ENCODE measurements at regions not wholly inside any gene's neighbourhood (a gene's known extent, or its start where the extent isn't known, plus 50 kb on each side); places are given as distances from the start of the nearest gene placed in this dataset.
"Not testable (repeated sequence)": the region's sequence is repeated elsewhere in the genome, so short reads cannot be mapped to it uniquely, and the experiment has no call there.

DNA sequence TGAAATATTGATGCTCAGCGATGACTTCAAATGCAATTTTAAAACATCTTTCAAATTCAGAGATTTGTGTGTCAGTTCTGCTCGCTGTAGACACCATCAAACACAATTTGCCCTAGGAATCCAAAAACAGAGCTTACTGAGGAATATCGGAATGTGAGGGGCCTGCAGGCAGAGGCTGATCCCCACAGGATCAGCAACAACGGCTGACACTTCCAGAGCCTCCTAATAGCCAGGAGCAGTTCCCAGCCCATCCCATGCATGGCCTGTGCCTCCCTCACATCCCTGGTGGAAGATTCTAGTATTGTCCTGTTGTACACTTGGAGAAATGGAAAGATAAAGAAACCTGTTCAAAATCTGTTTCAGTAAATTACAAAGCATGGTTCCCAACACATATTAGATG is 129.7 kb upstream of the VWC2 start:
- no peaks in the 10 kb centered on the region for H3K36me3 ChIP-seq (ENCODE audit: insufficient read depth, low read length)
- no peak overlapping the region for H3K4me3 ChIP-seq
- H3K27ac ChIP-seq = no peak overlapping the region
- no peaks in the 10 kb centered on the region for H3K9me3 ChIP-seq (ENCODE audit: low read depth, low read length)
- TF ChIP-seq EZH2 (IDR thresholded peaks at IDR 0.05) (no peak), FOXP2 (optimal IDR thresholded peaks at IDR 0.05; ENCODE audit: control extremely low read depth, extremely low read length, insufficient read depth) (no peak), POLR2AphosphoS5 (IDR thresholded peaks at IDR 0.05; ENCODE audit: borderline replicate concordance, low read depth, low read length) (no peak)
- no peak overlapping the region for H3K9ac ChIP-seq (ENCODE audit: insufficient read length)
- no peak for DNase-seq (ENCODE audit: low read depth, low spot score)

DNA sequence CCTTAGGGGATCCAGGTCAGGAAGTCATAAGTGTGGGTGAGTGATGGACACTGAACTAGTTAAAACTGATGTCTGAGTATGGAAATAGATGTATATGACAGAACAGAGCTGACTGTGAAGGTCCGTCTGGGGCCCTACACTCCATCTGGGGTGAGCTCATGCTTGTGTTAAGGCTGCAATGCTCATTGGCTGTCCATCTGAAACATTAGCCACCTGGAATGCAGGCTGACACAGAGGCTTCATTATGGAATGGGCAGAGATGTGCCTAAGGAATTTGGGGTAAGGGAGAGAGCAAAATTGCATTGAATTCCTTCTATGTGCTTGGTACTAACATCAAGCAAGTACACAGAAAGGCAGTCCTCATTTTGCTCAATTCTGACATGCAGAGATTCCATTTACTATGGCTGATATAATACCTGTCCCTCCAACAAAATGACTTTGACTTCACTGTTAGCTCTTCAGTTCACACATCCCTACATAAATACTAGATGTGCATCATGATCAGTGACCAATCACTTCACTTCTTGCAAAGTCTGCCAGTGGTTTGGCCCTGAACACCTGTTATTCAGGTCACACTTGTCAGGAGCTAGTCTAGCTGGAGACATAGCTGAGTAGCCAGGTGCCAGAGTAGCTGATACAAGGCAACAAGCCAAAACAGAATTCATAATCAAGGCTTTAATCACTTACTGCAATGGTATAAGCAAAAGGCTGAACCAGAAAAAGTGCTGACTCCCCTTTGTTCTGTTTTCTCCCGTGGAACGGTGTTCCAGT is 128.9 kb upstream of the VWC2 start:
- TF ChIP-seq FOXP2 (optimal IDR thresholded peaks at IDR 0.05; ENCODE audit: control extremely low read depth, extremely low read length, insufficient read depth) = no peak
- no peak for TF ChIP-seq EZH2 (IDR thresholded peaks at IDR 0.05)
- TF ChIP-seq POLR2AphosphoS5 (IDR thresholded peaks at IDR 0.05; ENCODE audit: borderline replicate concordance, low read depth, low read length) = no peak
- Histone ChIP-seq H3K27ac (no peak overlapping the region), H3K4me3 (no peak overlapping the region), H3K36me3 (ENCODE audit: insufficient read depth, low read length) (no peaks in the 10 kb centered on the region), H3K9ac (ENCODE audit: insufficient read length) (no peak overlapping the region), H3K9me3 (ENCODE audit: low read depth, low read length) (no peaks in the 10 kb centered on the region)
- no peak for DNase-seq (ENCODE audit: low read depth, low spot score)

DNA sequence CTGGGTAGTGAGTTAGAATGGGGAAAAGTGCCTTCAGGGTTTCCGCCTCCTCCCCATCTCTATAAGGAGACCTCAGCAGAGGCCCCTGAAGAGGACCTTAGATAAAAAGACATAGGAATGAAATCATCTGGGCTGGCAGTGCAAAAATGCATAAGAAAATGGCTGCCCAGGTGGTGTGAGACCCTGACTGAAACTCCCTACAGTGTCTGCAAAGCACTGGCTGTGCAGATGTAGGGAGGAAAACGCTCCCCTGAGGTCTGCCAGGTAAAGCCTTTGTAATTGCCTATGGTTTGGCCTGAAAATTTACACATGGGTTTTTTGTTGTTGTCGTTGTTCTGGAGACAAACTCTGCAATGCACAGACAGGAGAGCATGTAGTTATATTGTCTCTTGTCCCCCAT is 128.1 kb upstream of the VWC2 start:
- H3K9me3 ChIP-seq (ENCODE audit: low read depth, low read length) = no peaks in the 10 kb centered on the region
- TF ChIP-seq FOXP2 (optimal IDR thresholded peaks at IDR 0.05; ENCODE audit: control extremely low read depth, extremely low read length, insufficient read depth) = no peak
- no peak for TF ChIP-seq EZH2 (IDR thresholded peaks at IDR 0.05)
- TF ChIP-seq POLR2AphosphoS5 (IDR thresholded peaks at IDR 0.05; ENCODE audit: borderline replicate concordance, low read depth, low read length) = no peak
- H3K4me3 ChIP-seq = no peak overlapping the region
- no peak overlapping the region for H3K9ac ChIP-seq (ENCODE audit: insufficient read length)
- H3K27ac ChIP-seq = no peak overlapping the region
- H3K36me3 ChIP-seq (ENCODE audit: insufficient read depth, low read length) = no peaks in the 10 kb centered on the region
- no peak for DNase-seq (ENCODE audit: low read depth, low spot score)

GRCh38 chr7:49660170-49660783 is 113.2 kb upstream of the VWC2 start:
- H3K27ac ChIP-seq = no peak overlapping the region
- DNase-seq (ENCODE audit: low read depth, low spot score) = no peak
- TF ChIP-seq POLR2AphosphoS5 (IDR thresholded peaks at IDR 0.05; ENCODE audit: borderline replicate concordance, low read depth, low read length) (no peak), EZH2 (IDR thresholded peaks at IDR 0.05) (no peak), FOXP2 (optimal IDR thresholded peaks at IDR 0.05; ENCODE audit: control extremely low read depth, extremely low read length, insufficient read depth) (no peak)
- H3K9me3 ChIP-seq (ENCODE audit: low read depth, low read length) = no peaks in the 10 kb centered on the region
- no peak overlapping the region for H3K4me3 ChIP-seq
- H3K9ac ChIP-seq (ENCODE audit: insufficient read length) = no peak overlapping the region
- H3K36me3 ChIP-seq (ENCODE audit: insufficient read depth, low read length) = no peaks in the 10 kb centered on the region

- Histone ChIP-seq H3K9me3 (ENCODE audit: low read depth, low read length) (no peaks in the 10 kb centered on the region), H3K36me3 (ENCODE audit: insufficient read depth, low read length) (no peaks in the 10 kb centered on the region), H3K9ac (ENCODE audit: insufficient read length) (no peak overlapping the region), H3K27ac (no peak overlapping the region), H3K4me3 (no peak overlapping the region)
- no peak for TF ChIP-seq POLR2AphosphoS5 (IDR thresholded peaks at IDR 0.05; ENCODE audit: borderline replicate concordance, low read depth, low read length)
- no peak for TF ChIP-seq FOXP2 (optimal IDR thresholded peaks at IDR 0.05; ENCODE audit: control extremely low read depth, extremely low read length, insufficient read depth)
- no peak for TF ChIP-seq EZH2 (IDR thresholded peaks at IDR 0.05)
- no peak for DNase-seq (ENCODE audit: low read depth, low spot score)
Observed at GRCh38 chr7:49660976-49661375, 112.5 kb upstream of the VWC2 start.

GRCh38 chr7:49665963-49666362 is 107.5 kb upstream of the VWC2 start:
- H3K36me3 ChIP-seq (ENCODE audit: insufficient read depth, low read length); H3K9ac ChIP-seq (ENCODE audit: insufficient read length); H3K27ac ChIP-seq; H3K9me3 ChIP-seq (ENCODE audit: low read depth, low read length); DNase-seq (ENCODE audit: low read depth, low spot score); H3K4me3 ChIP-seq: not testable (repeated sequence)

DNA sequence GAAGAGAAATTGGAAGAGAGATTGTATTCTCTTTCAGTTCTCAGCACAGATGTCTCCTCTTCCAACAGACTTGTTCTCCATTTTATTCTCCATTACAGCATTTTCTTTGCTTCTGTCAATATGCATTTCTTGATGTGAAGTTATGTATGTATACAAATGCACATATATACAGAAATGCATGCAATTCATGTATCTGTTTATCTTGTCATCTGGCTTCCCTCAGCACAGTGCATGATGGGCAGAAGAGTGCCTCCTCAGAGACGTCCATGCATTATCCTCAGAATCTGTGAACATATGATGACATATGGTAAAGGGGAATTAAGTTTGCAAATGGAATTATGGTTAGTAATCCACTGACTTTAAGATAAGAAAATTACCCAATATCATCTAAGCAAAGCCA is 106.7 kb upstream of the VWC2 start:
- Histone ChIP-seq H3K9ac (ENCODE audit: insufficient read length) (no peak overlapping the region), H3K36me3 (ENCODE audit: insufficient read depth, low read length) (no peaks in the 10 kb centered on the region), H3K9me3 (ENCODE audit: low read depth, low read length) (no peaks in the 10 kb centered on the region), H3K27ac (no peak overlapping the region), H3K4me3 (no peak overlapping the region)
- no peak for DNase-seq (ENCODE audit: low read depth, low spot score)
- no peak for TF ChIP-seq EZH2 (IDR thresholded peaks at IDR 0.05)
- no peak for TF ChIP-seq FOXP2 (optimal IDR thresholded peaks at IDR 0.05; ENCODE audit: control extremely low read depth, extremely low read length, insufficient read depth)
- no peak for TF ChIP-seq POLR2AphosphoS5 (IDR thresholded peaks at IDR 0.05; ENCODE audit: borderline replicate concordance, low read depth, low read length)

- H3K27ac ChIP-seq = no peak overlapping the region
- TF ChIP-seq FOXP2 (optimal IDR thresholded peaks at IDR 0.05; ENCODE audit: control extremely low read depth, extremely low read length, insufficient read depth) (no peak), EZH2 (IDR thresholded peaks at IDR 0.05) (no peak), POLR2AphosphoS5 (IDR thresholded peaks at IDR 0.05; ENCODE audit: borderline replicate concordance, low read depth, low read length) (no peak)
- no peaks in the 10 kb centered on the region for H3K36me3 ChIP-seq (ENCODE audit: insufficient read depth, low read length)
- DNase-seq (ENCODE audit: low read depth, low spot score) = no peak
- no peak overlapping the region for H3K4me3 ChIP-seq
- no peak overlapping the region for H3K9ac ChIP-seq (ENCODE audit: insufficient read length)
- H3K9me3 ChIP-seq (ENCODE audit: low read depth, low read length) = no peaks in the 10 kb centered on the region
Observed at GRCh38 chr7:49669285-49669684, 104.2 kb upstream of the VWC2 start.
